Subcutaneous abdominal adipose tissue (tissue), 5 donors: ENCODE measurements at regions not wholly inside any gene's neighbourhood (a gene's known extent, or its start where the extent isn't known, plus 50 kb on each side); places are given as distances from the start of the nearest gene placed in this dataset.

ENCODE experiments used
- H3K27ac ChIP-seq: one replicate; pipeline ENCODE4 v1.7.0; 2013; ENCODE audit warnings: low read depth, mild to moderate bottlenecking, inconsistent platforms, low read length, moderate library complexity
- H3K27me3 ChIP-seq, 5 donors: one replicate each; pipeline ENCODE4 v1.7.0; 2013; ENCODE audit warnings: low read length in 5 of 5, inconsistent platforms in 1 of 5; ENCODE audit not compliant: control insufficient read depth in 5 of 5, insufficient read depth in 4 of 5
- H3K36me3 ChIP-seq, 5 donors: one replicate each; pipeline ENCODE4 v1.7.0; 2013; ENCODE audit warnings: low read length in 5 of 5; ENCODE audit not compliant: control insufficient read depth in 5 of 5, insufficient read depth in 5 of 5
- H3K4me1 ChIP-seq, 5 donors: one replicate each; pipeline ENCODE4 v1.7.0; 2013; ENCODE audit warnings: low read length in 5 of 5, mild to moderate bottlenecking in 3 of 5, moderate library complexity in 1 of 5; ENCODE audit not compliant: control insufficient read depth in 5 of 5, insufficient read depth in 5 of 5
- H3K4me3 ChIP-seq, 5 donors: one replicate each; pipeline ENCODE4 v1.7.0; 2013; ENCODE audit warnings: low read length in 5 of 5, low read depth in 1 of 5
- H3K9ac ChIP-seq, 5 donors: one replicate each; pipeline ENCODE4 v1.7.0; 2013; ENCODE audit warnings: low read length in 5 of 5, mild to moderate bottlenecking in 4 of 5, moderate library complexity in 3 of 5
- H3K9me3 ChIP-seq, 5 donors: one replicate each; pipeline ENCODE4 v1.7.0; 2013; ENCODE audit warnings: low read length in 5 of 5; ENCODE audit not compliant: control insufficient read depth in 5 of 5
- donor health status: healthy.
- donor health status: healthy.
- donor health status: healthy.
- donor health status: healthy.
- donor health status: healthy.

GRCh38 chr10:130807096-130807495 lies 504.4 kb downstream of the TCERG1L start:
- H3K36me3 ChIP-seq, result no peaks in the 10 kb centered on the region
- no peaks in the 10 kb centered on the region for H3K9me3 ChIP-seq
- H3K4me1 ChIP-seq, result no peaks in the 10 kb centered on the region
- H3K27me3 ChIP-seq, result peaks cover 2 to 14% (median 7%) of the 10 kb centered on the region in 5 donors
- H3K27ac ChIP-seq, result no peak overlapping the region
- H3K9ac ChIP-seq, result no peak overlapping the region
- H3K4me3 ChIP-seq, result no peak overlapping the region

GRCh38 chr10:130807721-130808120 lies 503.8 kb downstream of the TCERG1L start:
- Histone ChIP-seq H3K27ac (no peak overlapping the region), H3K36me3 (no peaks in the 10 kb centered on the region), H3K9ac (no peak overlapping the region), H3K27me3 (peaks cover 2 to 13% (median 7%) of the 10 kb centered on the region in 5 donors), H3K4me3 (no peak overlapping the region), H3K4me1 (no peaks in the 10 kb centered on the region), H3K9me3 (no peaks in the 10 kb centered on the region)

- Histone ChIP-seq H3K36me3 (no peaks in the 10 kb centered on the region), H3K27ac (no peak overlapping the region), H3K4me3 (no peak overlapping the region), H3K27me3 (peaks cover 2 to 10% (median 7%) of the 10 kb centered on the region in 5 donors), H3K9ac (no peak overlapping the region), H3K4me1 (no peaks in the 10 kb centered on the region), H3K9me3 (no peaks in the 10 kb centered on the region)
Measured at GRCh38 chr10:130808243-130808642, 503.3 kb downstream of the TCERG1L start.

GRCh38 chr10:130808686-130809085 lies 502.8 kb downstream of the TCERG1L start:
- Histone ChIP-seq H3K4me1 (no peaks in the 10 kb centered on the region), H3K36me3 (no peaks in the 10 kb centered on the region), H3K27me3 (peaks cover 2 to 10% (median 7%) of the 10 kb centered on the region in 5 donors), H3K9ac (no peak overlapping the region), H3K27ac (no peak overlapping the region), H3K9me3 (no peaks in the 10 kb centered on the region), H3K4me3 (no peak overlapping the region)

GRCh38 chr10:130809181-130809580 lies 502.3 kb downstream of the TCERG1L start:
- H3K9me3 ChIP-seq, result no peaks in the 10 kb centered on the region
- H3K4me3 ChIP-seq, result no peak overlapping the region
- H3K27me3 ChIP-seq, result peaks cover 2 to 10% (median 7%) of the 10 kb centered on the region in 5 donors
- H3K4me1 ChIP-seq, result no peaks in the 10 kb centered on the region
- no peaks in the 10 kb centered on the region for H3K36me3 ChIP-seq
- no peak overlapping the region for H3K9ac ChIP-seq
- no peak overlapping the region for H3K27ac ChIP-seq

- Histone ChIP-seq H3K9ac (no peak overlapping the region), H3K9me3 (no peaks in the 10 kb centered on the region), H3K27me3 (peaks cover 2 to 10% (median 7%) of the 10 kb centered on the region in 5 donors), H3K4me1 (no peaks in the 10 kb centered on the region), H3K36me3 (no peaks in the 10 kb centered on the region), H3K4me3 (no peak overlapping the region), H3K27ac (no peak overlapping the region)
Measured at GRCh38 chr10:130809761-130810515, 501.6 kb downstream of the TCERG1L start.

- H3K27ac ChIP-seq, result no peak overlapping the region
- H3K9ac ChIP-seq, result no peak overlapping the region
- H3K36me3 ChIP-seq, result no peaks in the 10 kb centered on the region
- H3K27me3 ChIP-seq, result peaks cover 2 to 10% (median 7%) of the 10 kb centered on the region in 5 donors
- H3K4me3 ChIP-seq, result no peak overlapping the region
- no peaks in the 10 kb centered on the region for H3K4me1 ChIP-seq
- no peaks in the 10 kb centered on the region for H3K9me3 ChIP-seq
Measured at GRCh38 chr10:130810856-130811255, 500.7 kb downstream of the TCERG1L start.

- H3K9ac ChIP-seq, result no peak overlapping the region
- H3K9me3 ChIP-seq, result peaks cover 0 to 4% (median 0%) of the 10 kb centered on the region in 5 donors
- no peak overlapping the region for H3K27ac ChIP-seq
- H3K4me3 ChIP-seq, result no peak overlapping the region
- peaks cover 2 to 10% (median 7%) of the 10 kb centered on the region in 5 donors for H3K27me3 ChIP-seq
- no peaks in the 10 kb centered on the region for H3K36me3 ChIP-seq
- H3K4me1 ChIP-seq, result no peaks in the 10 kb centered on the region
Measured at GRCh38 chr10:130812381-130813148, 499.0 kb downstream of the TCERG1L start.

- no peak overlapping the region for H3K9ac ChIP-seq
- no peaks in the 10 kb centered on the region for H3K4me1 ChIP-seq
- H3K9me3 ChIP-seq, result peaks cover 0 to 7% (median 0%) of the 10 kb centered on the region in 5 donors
- peaks cover 2 to 7% (median 5%) of the 10 kb centered on the region in 5 donors for H3K27me3 ChIP-seq
- H3K36me3 ChIP-seq, result no peaks in the 10 kb centered on the region
- H3K27ac ChIP-seq, result no peak overlapping the region
- no peak overlapping the region for H3K4me3 ChIP-seq
Measured at GRCh38 chr10:130814610-130815009, 496.9 kb downstream of the TCERG1L start.
